Hematopoietic multipotent progenitor cell treated with erythropoietin and hydrocortisone succinate and interleukin-3 and kit ligand, for 6 days (in vitro differentiated cells): ENCODE measurements at regions not wholly inside any gene's neighbourhood (a gene's known extent, or its start where the extent isn't known, plus 50 kb on each side); places are given as distances from the start of the nearest gene placed in this dataset.

ENCODE experiments used
- DNase-seq: peaks from one replicate; pipeline ENCODE4 v3.0.0-alpha.2; 2015

DNA sequence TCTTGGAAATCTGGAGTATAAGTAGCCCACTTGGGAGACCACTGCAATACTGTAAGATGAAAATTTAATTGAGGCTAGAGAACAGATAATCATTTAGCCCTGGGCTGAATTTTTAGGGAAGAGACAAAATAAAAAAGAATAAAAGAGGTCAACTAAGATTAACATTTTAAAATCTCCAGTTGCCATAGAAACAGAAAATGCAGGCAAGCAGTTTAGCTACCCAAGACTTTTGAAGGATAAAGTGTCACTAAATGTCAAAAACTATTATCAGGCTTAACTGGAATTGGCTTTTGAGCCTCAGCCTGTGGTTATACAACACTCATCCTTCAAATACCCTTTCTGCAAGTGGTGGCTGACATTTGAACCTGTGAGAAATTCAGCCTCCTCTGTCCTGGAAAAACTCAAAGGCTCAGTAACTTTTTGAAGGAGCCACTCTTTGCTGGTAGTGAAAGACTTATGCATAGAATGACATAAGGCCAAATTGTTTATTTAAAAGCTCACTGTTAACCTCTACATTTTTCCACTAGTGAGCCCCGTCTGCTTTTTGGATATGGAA is 220.7 kb upstream of the KCNJ16 start:
- DNase-seq = no peak

DNA sequence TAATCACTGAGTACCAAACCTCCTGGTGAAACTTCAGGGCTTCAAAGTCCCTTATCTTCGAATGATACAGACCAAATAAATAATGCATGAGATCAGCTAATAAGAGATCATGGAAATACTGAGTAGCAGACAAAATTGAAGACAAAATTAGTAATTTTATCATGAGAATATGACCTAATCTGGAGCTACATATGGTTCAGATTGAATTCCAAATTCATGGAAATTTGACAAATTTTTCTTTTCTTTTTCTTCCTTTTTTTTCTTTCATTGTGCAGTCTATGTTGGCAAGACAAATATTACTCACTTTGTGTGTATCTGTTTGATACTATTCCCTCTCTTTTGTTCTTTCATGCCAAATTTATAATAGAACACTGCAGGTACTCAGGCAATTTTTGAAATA is 218.1 kb upstream of the KCNJ16 start:
- DNase-seq = no peak

- DNase-seq = no peak
Observed at GRCh38 chr17:69857412-69857835, 217.6 kb upstream of the KCNJ16 start.

GRCh38 chr17:69858460-69858859 is 216.6 kb upstream of the KCNJ16 start:
- no peak for DNase-seq

- no peak for DNase-seq
Observed at GRCh38 chr17:69860142-69860680, 214.8 kb upstream of the KCNJ16 start.

DNA sequence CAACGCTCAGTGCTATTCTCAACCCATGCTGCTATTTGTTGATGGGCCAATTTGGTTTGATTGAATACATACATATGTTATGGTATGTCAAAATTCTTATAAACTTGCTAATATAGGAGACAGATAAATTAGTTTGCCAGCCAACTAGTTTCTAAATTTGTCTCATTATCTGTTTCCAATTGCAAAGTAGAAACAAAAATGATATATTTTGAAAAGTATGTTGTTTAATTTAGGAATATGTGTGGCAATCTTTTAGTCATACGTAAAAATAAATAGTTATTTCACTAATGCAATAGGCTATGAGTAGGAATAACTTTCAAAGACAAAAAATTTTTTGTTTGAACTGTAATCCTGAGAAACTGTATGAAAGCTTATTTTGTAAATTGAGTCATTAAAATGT is 210.6 kb upstream of the KCNJ16 start:
- no peak for DNase-seq

DNA sequence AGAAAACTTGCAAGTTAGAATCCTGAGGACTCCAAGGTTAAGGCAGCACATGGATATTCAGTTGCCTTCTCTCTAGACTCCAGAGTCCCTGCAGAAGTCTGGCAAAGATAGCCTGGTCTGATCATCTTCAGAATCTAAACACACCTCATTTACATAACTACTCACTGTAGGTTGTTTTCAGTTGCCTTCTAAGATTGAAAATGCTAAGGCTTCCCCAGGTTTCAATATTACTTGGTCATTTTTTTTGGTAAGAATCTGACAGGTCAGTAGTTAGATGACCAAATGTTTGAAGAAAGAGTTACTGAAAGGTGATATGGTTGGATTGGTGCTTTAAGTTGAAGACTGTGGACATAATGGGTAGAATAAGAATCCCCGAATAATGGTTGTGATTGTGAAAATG is 205.4 kb upstream of the KCNJ16 start:
- no peak for DNase-seq

- no peak for DNase-seq
Observed at GRCh38 chr17:69870091-69870530, 204.9 kb upstream of the KCNJ16 start.

DNA sequence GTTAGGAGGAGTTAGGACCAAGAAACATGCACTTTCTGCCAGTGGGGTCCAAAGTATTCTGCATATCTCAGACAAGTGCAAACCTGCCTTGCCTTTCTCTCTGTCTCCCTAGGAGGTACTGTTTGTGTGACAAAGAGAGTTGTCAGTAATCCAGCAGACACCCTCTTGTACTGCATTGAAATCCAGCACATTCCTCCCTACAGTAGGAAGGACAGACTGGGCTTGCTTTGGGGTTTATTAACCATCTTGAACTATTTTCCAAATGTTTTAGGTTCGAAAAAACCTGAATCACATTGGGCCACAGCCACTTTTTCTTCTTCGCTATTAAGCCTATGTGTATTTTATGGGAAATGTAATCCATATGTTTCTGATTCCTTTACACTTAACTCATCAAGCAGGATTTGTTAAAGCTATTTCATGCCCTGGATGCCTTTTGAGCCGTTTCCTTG is 204.2 kb upstream of the KCNJ16 start:
- no peak for DNase-seq

DNA sequence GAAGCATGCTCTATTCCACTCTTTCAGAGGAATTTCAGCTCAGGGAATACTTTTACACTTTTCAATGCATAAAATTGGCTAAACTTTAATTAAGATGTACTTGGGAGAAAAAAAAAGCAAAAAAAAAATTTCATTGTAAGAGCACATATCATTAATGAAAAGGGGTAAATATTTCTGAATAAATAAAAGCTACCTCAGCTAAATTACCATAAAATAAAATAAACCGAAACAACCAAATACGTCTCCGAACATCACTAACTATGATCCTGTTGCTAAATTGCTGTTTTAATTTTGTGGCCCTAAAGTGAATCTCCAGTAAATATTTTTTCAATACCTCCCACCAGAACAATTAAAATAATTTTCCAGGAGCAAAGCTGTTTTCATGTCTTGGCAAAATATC is 203.7 kb upstream of the KCNJ16 start:
- DNase-seq = no peak

- DNase-seq = no peak
Observed at GRCh38 chr17:69872675-69873262, 202.3 kb upstream of the KCNJ16 start.

DNA sequence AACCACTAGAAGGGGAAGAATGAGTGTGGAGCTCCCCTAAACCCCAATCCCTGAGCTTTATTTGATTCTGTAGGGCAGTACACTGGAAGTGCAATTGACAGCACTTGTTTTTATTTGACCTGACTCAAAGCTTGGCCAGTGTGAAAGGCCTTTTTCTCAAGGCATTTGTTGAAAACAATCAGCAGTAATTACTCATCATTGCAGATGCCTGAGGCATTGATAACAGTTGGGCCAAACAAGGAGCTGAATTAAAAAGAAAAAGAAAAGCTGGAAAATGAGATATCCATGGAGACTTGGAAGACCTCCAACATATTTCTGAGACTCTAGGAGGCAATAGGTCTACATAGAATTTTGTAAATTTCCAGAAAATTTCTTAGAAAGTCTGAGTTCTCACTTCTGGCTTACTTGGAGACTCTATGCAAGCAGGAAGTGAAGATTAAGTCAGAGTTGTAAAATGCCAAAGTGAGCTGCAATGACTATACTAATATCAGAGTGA is 200.8 kb upstream of the KCNJ16 start:
- DNase-seq = no peak

DNA sequence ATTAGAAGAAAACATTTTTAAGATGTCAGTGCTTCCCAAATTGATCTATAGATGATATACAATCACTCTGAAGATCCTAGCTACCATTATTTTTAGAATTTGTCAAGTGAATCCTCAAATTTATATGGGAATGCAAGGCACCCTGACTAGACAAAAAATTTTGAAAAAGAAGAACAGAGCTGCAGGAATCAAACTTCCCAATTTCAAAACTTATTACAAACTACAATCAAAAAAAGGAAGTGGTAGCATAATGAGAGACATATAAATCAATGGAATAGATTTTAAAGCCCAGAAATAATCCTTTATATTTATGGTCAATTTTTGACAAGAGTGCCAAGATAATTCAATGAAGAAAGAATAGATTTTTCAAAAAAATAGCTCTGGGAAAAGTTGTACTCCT is 198.3 kb upstream of the KCNJ16 start:
- no peak for DNase-seq

- DNase-seq = no peak
Observed at GRCh38 chr17:69878661-69879060, 196.4 kb upstream of the KCNJ16 start.

- DNase-seq = no peak
Observed at GRCh38 chr17:69879576-69879975, 195.4 kb upstream of the KCNJ16 start.

DNA sequence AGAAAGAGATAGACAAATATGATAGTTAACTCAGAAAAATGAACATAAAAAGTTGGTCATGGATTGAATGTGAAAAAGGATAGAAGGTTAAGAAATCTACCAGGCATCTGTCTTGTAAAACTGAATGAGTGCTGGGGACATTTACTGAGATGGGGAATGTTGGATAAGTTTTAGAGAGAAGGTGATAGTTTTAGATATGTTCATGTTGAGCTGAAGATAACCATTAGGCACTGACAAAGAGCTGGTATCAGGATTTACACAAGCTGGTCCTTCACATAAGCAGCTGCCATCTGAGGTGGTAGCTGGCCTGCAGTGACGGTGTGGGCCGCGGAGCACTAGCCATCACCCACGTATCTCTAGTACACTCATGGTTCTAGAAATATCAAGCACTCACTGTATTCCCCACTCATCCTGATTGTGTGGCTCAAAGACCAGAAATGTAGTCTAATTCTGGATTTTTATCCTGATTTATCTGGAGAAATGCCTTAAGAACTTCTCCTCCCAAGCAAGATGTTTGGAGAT is 194.4 kb upstream of the KCNJ16 start:
- no peak for DNase-seq

DNA sequence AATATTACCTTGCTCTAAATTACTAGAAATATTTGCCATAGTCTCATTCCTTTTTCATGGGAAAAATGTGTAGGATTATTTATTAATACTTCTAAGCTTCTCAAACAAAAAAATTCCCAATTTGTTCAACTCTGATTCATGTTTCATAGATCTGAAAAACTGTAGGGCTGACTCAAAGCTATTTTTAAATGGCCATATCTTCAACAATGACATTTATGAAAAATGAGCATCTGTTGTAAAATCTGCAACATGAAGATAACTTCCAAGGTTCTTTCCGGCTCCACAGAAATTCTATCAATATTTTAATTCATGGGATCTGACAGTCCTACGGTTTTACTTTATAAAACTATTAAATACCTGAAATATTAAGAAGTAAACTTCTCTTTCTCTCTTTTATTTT is 192.7 kb upstream of the KCNJ16 start:
- no peak for DNase-seq

DNA sequence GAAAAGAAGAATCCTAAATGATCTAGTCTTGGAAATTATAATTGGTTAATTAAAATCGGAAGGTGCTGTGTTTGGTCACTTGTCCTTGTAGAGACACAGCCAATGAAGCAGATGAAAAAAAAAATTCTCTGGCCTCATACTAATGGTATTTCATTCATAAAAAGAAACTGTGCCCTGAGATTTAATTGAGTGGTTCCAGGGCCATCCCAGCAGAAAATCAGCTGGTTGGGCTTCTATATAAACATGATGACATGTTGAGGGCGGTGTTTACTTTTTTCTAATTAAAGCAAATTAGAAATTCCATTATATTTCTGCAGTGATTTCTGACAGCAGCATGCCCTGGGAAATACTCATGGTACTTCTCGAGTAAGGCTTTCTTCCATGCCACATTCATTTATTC is 191.9 kb upstream of the KCNJ16 start:
- no peak for DNase-seq

GRCh38 chr17:69884356-69884755 is 190.7 kb upstream of the KCNJ16 start:
- no peak for DNase-seq

DNA sequence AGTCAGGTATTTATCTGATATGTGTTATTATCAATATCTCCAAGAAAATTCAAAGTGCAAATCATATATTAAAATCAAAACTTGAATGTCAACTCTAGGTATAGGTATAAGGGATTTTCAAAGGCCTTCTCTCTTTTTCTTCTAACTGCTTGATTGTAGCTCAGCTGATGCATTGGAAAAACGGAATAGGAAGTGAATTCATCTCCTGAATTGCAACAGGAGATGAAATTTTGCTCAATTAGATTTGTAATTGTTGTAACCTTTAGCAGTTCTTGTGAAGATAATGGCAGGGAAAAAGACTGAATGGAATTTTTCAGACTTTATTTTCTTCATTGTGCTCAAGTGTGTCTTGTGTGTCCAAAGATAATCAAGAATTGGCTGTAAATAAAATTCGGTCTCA is 190.2 kb upstream of the KCNJ16 start:
- no peak for DNase-seq

- DNase-seq = no peak
Observed at GRCh38 chr17:69898601-69899000, 176.4 kb upstream of the KCNJ16 start.

- no peak for DNase-seq
Observed at GRCh38 chr17:69900101-69900500, 174.9 kb upstream of the KCNJ16 start.

DNA sequence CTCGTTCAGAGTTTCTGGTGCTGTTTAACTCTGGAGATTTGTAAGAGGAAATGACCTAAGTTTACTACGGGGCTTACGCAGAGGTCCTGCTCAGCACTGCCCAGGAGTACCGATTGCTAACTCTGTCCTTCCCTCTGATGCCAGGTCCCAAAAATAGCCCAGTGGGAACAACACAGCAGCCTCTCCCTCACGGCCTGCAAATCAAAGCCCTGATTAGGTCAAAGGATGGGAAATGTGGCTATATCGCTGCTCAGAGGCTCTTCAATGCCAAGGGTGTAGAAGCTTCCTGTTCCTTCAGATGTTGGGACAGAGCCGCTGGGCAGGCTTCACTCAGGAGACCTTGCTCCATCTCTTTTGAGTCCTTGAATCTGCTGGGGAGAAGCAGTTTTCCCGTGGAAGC is 174.2 kb upstream of the KCNJ16 start:
- no peak for DNase-seq

DNA sequence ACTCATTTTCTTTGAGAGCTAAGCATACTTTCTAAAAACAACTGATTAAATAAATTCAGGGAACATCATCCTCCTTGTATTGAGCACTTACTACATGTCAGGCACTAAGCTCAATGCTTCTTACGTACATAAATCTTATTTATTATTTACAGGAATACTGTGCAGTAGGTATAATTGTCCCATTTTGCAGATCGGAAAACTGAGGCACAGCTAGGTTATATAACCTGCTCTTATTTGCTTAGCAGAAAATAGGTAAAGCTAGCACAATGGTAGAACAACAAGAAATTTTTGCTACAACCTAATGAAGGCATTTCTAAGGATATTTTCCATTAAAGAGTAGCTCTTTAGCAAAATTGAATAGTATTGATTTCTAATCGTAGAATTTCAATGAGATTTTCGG is 168.7 kb upstream of the KCNJ16 start:
- DNase-seq = no peak
